Activated CD4-positive, alpha-beta T cell treated with anti-CD3 and anti-CD28 coated beads for 24 hours (primary cell): ENCODE measurements at regions not wholly inside any gene's neighbourhood (a gene's known extent, or its start where the extent isn't known, plus 50 kb on each side); places are given as distances from the start of the nearest gene placed in this dataset.

Experiments used
- DNase-seq, 2 donors: peaks; one replicate each; pipeline ENCODE4 v3.0.0-alpha.2; 2020; ENCODE audit warnings: low read depth in 2 of 2

DNA sequence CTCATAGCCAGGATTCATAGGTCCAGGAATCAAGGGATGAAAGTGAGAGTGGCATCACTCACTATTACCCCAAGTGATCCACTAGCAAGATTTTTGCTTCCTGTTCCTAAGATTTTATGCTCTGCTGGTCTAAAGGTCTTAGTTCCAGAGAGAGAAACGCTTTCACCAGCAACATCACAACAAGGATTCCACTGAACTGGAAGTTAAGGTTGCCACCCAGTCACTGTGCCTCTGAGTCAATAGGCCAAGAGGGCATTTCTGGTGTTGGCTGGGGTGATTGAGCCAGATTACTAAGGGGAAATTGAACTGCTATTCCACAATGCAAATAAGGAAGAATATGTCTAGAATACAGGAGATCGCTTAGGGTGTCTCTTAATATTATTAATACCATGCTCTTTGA, 142.5 kb upstream of the ARID2 start:
- no peak for DNase-seq

DNA sequence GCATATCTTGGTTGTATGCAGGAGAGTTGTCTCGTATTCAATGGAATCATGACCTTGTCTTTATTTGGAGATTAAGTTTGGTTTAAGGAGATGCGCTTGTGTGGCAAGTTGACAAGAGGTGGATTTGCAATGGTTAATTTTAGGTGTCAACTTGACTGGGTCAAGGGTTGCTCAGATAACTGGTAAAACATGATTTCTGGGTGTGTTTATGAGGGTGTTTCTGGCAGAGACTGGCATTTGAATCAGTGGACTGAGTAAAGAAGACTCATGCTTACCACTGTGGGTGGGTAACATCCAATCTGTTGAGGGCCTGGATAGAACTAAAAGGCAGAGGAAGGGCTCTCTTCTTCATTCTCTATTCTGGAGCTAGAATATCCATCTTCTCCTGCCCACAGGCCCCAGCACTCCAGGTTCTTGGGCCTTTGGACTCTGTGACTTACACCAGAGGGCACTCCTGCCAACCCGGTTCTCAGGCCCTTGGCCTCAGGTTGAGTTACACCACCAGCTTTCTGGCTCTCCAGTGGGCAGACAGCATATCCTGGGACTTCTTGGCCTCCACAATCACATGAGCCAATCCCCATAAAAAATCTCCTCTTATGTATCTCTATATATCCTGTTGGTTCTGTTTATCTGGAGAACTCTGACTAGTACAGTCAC, 141.5 kb upstream of the ARID2 start:
- no peak for DNase-seq

GRCh38 chr12:45590646-45591045, 138.9 kb upstream of the ARID2 start:
- no peak for DNase-seq

- DNase-seq = no peak
Measured at GRCh38 chr12:45591635-45592034, 137.9 kb upstream of the ARID2 start.

- no peak for DNase-seq
Measured at GRCh38 chr12:45596366-45596765, 133.1 kb upstream of the ARID2 start.

DNA sequence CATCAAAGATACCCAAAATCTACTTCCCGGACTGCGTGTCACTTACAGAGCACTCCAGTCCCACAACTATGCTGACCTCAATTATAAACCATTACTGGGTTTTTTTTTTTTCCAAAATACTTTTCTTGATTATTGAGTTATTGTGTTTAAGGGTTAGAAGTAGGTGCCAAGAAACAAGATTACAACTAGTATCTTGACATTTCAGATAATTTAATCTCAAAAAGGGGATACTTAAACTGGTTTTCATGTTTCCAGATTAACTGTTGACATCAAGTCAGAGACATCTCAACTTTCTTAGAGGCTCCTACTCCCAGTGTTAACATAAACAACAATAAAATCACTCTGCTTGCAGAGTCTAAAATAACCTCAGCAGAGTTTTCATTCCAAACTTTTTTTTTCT, 131.2 kb upstream of the ARID2 start:
- DNase-seq = no peak

GRCh38 chr12:45598761-45599160, 130.7 kb upstream of the ARID2 start:
- no peak for DNase-seq

GRCh38 chr12:45599196-45599595, 130.3 kb upstream of the ARID2 start:
- no peak for DNase-seq

GRCh38 chr12:45601390-45601789, 128.1 kb upstream of the ARID2 start:
- DNase-seq = no peak

DNA sequence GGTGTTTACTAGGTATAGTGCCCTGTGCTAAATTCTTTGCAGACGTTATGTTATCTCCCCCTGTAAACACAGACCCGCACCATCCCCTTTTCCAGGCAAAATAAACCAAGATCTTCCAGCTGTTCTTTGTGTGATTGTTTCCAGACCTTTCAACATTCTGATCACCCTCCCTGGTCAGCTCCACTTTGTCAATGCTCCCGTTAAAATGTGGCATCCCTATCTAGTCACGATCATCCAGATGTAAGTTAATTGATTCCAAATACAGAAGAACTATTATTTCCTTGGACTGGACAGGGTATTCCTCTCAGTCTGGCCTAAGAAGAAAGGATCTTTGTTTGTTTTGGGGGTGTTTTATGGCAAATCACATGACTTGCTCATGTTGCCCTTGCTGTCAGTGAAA, 127.6 kb upstream of the ARID2 start:
- no peak for DNase-seq

DNA sequence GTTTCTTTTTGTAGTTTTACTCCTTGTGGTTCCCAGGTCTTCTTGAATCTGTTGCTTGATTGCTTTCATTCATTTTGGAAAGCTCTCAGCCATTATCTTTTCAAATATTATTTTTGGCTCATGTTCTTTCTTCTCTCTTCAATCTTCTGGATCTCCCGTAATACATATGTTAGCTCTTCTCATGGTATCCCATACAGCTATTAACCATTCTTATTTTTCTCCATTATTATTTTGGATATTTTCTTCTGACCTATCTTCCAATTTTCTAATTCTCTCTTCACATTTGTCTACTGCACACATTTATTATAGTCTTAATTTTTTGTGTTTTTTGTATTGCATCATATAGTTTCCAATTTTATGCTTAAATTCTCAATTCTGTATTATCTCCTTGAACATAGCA, 123.9 kb upstream of the ARID2 start:
- DNase-seq = no peak

DNA sequence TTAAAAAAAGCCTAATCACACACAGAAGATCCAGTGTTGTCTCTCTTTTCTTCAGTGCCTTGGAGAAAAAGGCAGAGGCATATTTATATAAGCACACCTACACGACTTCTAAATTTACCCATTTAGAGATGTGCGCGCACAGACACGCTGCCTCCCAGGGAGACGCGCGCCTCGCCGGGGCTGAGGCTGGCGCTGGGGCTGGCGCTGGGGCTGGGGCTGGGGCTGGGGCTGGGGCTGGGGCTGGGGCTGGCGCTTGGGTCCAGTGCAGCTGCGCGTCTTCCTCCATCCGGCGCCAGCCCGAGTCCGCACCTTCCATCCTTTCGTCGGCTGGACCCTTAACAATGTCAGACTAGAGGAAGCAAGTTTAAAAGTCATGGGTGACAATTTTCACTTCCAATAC, 118.4 kb upstream of the ARID2 start:
- DNase-seq = no peak

DNA sequence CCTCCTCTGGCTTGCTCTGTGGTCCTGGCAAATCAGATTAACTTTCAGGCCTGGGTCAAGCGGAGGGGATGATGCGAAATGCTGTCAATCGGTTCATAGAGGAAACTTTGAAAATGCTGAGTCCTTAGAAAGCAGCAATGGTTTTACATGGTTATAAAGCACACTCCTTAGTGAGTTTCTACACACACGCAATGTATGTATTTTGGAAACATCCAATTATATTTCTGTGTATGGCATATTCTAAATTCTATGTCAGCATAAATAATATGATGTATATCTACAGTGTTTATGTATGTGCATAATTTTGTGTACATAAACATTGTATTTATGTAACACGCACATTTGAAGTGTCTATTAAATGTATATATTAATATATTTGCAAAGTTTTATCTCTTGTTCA, 118.0 kb upstream of the ARID2 start:
- DNase-seq = no peak

- DNase-seq = no peak
Measured at GRCh38 chr12:45612044-45612794, 117.3 kb upstream of the ARID2 start.

DNA sequence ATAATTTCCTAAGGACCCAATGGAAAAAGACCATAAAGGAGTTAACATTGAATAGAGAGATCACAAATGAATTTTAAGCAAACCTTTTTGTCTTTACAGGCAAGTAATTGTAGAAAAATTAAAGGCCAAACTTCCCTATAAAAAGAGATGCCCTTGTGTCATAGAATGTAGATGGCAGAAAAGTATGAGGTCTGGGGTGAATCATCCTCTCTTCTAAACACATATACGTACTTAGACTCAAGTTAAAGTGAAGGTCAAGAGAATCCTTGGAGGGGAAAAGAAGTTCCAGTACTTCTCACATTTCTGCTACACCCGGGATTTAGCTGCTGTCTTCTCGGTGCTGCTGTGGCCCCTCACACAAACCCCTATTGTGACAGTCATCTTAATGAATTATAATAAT, 116.2 kb upstream of the ARID2 start:
- DNase-seq = no peak

DNA sequence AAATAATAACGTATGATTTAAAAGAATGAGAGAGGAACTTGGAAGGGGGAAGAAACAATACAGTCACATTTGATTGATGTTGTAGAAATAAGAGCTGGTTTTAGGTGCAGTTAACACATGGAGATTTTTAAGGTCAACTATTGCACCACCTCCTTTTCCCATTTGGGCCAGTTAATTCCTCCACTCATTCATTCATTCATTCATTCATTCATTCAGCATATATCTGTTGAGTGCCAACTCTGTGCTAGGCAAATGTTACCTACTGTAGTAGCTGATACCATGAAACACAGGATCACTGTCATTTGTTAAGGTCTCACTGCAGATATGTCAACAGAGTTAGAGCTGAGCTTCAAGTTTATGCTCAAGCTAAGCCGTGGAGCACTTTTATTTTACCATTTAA, 115.7 kb upstream of the ARID2 start:
- no peak for DNase-seq

- no peak for DNase-seq
Measured at GRCh38 chr12:45615268-45615667, 114.2 kb upstream of the ARID2 start.

DNA sequence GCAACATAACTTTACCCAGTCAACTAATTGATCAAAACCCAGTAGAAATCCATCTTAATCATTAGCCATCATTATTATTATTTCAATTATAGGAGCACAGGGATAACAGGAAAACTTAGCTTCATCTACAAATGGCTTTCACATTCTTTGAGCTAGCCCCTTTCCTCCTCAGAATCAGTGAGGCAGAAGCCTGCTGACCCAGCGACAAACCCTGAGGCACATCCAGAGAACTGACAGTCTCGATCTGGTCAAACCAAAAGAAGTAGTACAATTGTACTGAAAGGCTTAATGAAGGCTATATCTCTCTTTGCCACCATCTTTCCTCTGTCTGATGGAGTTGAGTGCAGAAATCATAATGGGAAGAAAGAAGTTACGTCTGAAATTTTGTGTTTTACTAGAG, 109.8 kb upstream of the ARID2 start:
- no peak for DNase-seq

DNA sequence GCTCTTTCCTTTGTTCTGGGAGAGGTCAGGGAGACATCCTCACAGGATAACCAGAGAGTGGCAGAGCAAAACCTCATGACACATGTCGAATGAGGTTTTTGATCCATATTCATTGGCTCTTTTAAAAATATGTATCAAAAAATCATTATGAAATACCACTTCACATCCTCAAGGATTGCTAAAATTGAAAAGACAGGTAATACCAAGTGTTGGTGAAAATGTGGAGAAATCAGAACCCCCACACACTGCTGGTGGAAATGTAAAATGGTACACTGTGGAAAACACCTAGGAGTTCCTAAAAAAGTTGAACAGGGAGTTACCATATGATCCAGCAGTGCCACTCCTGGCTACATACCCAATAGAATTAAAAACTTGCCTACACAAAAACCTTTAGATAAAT, 107.8 kb upstream of the ARID2 start:
- no peak for DNase-seq

- no peak for DNase-seq
Measured at GRCh38 chr12:45622210-45622937, 107.1 kb upstream of the ARID2 start.

DNA sequence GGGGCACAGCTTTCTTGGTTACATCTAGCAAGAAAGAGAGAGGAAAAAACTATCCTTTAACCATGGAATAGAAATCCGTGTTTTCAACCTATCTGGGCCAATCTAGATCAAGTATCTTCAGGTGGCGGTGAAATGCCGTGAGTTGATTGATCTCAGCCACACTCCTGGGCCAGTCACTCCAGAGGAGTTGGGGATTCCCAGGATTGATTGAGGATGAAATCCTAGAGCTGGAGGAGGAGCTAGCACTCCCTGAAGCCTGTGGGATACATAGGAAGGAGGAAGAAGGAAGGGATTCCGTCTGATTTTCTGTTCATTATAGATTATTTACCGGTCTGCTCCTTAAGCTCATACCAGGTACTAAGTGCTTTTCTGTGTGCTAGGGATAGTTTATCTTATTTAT, 106.3 kb upstream of the ARID2 start:
- DNase-seq = no peak

DNA sequence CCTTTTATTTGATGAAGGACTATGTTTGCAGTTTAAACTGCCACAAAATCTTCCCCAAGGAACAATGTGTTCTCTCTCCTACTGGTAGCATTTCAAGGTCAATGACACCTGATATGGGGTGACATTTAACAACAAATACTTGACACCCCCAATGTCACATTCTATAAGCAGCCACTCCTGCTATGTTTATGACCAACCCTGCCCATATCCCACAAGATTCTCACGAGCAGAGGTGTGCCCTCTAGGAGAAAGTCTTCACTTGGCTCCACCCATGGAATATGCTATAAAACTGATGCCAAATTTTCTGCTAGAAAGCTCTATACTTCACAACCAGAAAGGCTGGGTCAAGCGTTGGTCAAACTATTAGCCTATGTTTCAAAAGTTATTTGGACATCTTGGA, 105.6 kb upstream of the ARID2 start:
- no peak for DNase-seq

DNA sequence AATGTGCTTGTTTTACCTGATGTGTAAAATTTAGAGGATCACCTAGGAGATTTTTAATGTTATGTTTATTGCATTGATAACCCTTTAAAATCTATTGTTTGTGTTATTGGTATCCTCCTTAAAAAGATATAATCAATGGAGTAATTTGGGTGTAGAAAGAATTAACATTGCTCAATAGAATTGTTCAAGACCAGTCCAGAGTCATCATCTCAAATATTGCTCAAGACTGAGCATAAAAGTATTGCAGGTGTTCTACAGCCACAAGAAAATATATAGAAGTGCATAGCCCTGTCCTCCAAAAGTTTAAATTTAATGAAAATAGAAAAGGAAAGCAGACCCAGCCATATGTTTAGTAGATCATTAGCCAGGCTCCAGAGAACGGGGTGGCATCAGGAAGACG, 102.5 kb upstream of the ARID2 start:
- no peak for DNase-seq
